ENCODE measurements at regions not wholly inside any gene's neighbourhood (a gene's known extent, or its start where the extent isn't known, plus 50 kb on each side); places are given as distances from the start of the nearest gene placed in this dataset.

- TF ChIP-seq, protein P1, sequence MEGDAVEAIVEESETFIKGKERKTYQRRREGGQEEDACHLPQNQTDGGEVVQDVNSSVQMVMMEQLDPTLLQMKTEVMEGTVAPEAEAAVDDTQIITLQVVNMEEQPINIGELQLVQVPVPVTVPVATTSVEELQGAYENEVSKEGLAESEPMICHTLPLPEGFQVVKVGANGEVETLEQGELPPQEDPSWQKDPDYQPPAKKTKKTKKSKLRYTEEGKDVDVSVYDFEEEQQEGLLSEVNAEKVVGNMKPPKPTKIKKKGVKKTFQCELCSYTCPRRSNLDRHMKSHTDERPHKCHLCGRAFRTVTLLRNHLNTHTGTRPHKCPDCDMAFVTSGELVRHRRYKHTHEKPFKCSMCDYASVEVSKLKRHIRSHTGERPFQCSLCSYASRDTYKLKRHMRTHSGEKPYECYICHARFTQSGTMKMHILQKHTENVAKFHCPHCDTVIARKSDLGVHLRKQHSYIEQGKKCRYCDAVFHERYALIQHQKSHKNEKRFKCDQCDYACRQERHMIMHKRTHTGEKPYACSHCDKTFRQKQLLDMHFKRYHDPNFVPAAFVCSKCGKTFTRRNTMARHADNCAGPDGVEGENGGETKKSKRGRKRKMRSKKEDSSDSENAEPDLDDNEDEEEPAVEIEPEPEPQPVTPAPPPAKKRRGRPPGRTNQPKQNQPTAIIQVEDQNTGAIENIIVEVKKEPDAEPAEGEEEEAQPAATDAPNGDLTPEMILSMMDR (IDR thresholded peaks at IDR 0.05) = no peak
- TF ChIP-seq POLR2A (IDR thresholded peaks at IDR 0.05) = no peak
- TF ChIP-seq EP300 (IDR thresholded peaks at IDR 0.05) = no peak
Observed at GRCh38 chr2:83633423-83633822, 825.7 kb downstream of the SUCLG1 start.

All from ovary (tissue), 3 donors.